K562 (cell line): ENCODE measurements at regions not wholly inside any gene's neighbourhood (a gene's known extent, or its start where the extent isn't known, plus 50 kb on each side); places are given as distances from the start of the nearest gene placed in this dataset.

Experiments
- ATAC-seq: fragments of 200-7000 bp; cut with Tn5 transposase; 3 replicates; pipeline ENCODE4 v1.9.1; 2020; ENCODE audit warnings: moderate library complexity
- BruUV-seq: library from RNA; stranded (reverse); fragments of 400-500 nt; replicated peaks from 2 replicates; lab custom pipeline; 2021; lab: Mats Ljungman, UMichigan
- CTCF ChIA-PET: fragments of 300-600 bp; formaldehyde crosslinking; extraction: SDS; loops from one replicate; lab custom pipeline; 2021; ENCODE audit warnings: low intra/inter-chr PET ratio; lab: Yijun Ruan, JAX
- POLR2A ChIA-PET: fragments of 300-600, 350-650 bp; sonication (Branson Sonifier 250); formaldehyde crosslinking; extraction: SDS; loops from one replicate; lab custom pipeline; 2021; ENCODE audit warnings: antibody characterized with exemption, inconsistent platforms; lab: Yijun Ruan, JAX
- DNase-seq, 4 experiments: peaks; one replicate each; pipeline versions ENCODE4 v3.0.0 to v3.0.0-alpha.2; 2011 to 2018; ENCODE audit warnings: low spot score in 3 of 4, mixed read lengths in 3 of 4; ENCODE audit errors: extremely low read depth in 1 of 4
- FAIRE-seq: peaks from 2 replicates; lab custom pipeline; 2011; peaks lifted over from hg19 to GRCh38; lab: Jason Lieb, UNC
- H2AFZ ChIP-seq: 2 replicates; pipeline ENCODE4 v1.6.0; 2011; ENCODE audit warnings: low read depth, low read length, control low read depth, inconsistent platforms
- H3K27ac ChIP-seq: fragments of 200-600 bp; 3 replicates; pipeline ENCODE4 v1.8.0; 2011; ENCODE audit warnings: low read depth, mild to moderate bottlenecking, control low read depth, inconsistent platforms, low read length, moderate library complexity, mixed read lengths; ENCODE audit errors: extremely low read depth
- H3K27me3 ChIP-seq, 2 experiments: fragments of 300-600 bp in 1 of 2; 2 replicates in 1 of 2; 3 replicates in 1 of 2; pipeline versions ENCODE4 v1.6.0 to v1.8.0; 2011; ENCODE audit warnings: inconsistent platforms in 2 of 2, low read length in 2 of 2, mild to moderate bottlenecking in 1 of 2, mixed read lengths in 1 of 2, moderate library complexity in 1 of 2; ENCODE audit not compliant: control insufficient read depth in 2 of 2, insufficient read depth in 2 of 2
- H3K36me3 ChIP-seq: fragments of 300-600 bp; 3 replicates; pipeline ENCODE4 v1.8.0; 2011; ENCODE audit warnings: mild to moderate bottlenecking, low read length, inconsistent platforms; ENCODE audit not compliant: control insufficient read depth, insufficient read depth
- H3K4me1 ChIP-seq, 2 experiments: fragments of 200-600 bp in 1 of 2; replicated peaks in 1 of 2; 2 replicates in 1 of 2; 3 replicates in 1 of 2; pipeline versions ENCODE4 v1.5.1 to v1.8.0; 2011; ENCODE audit warnings: inconsistent platforms in 2 of 2, low read length in 2 of 2, mild to moderate bottlenecking in 1 of 2, mixed read lengths in 1 of 2, moderate library complexity in 1 of 2; ENCODE audit not compliant: control insufficient read depth in 2 of 2, insufficient read depth in 2 of 2
- H3K4me2 ChIP-seq: 2 replicates; pipeline ENCODE4 v1.6.1; 2011; ENCODE audit warnings: low read length, control low read depth, inconsistent platforms, mixed read lengths; ENCODE audit not compliant: insufficient read depth
- H3K4me3 ChIP-seq: fragments of 200-600 bp; sonication (generic), shearing (Covaris generic); 2 replicates; pipeline ENCODE4 v1.5.1; 2016; ENCODE audit warnings: control low read depth, inconsistent platforms
- H3K79me2 ChIP-seq: fragments of 200-600 bp; 3 replicates; pipeline ENCODE4 v1.8.0; 2011; ENCODE audit warnings: low read length, inconsistent platforms; ENCODE audit not compliant: control insufficient read depth, insufficient read depth
- H3K9ac ChIP-seq, 2 experiments: 2 replicates each; pipeline versions ENCODE4 v1.6.0 to v1.6.1; 2011; ENCODE audit warnings: low read depth in 2 of 2, low read length in 2 of 2, control low read depth in 1 of 2, inconsistent platforms in 1 of 2, mild to moderate bottlenecking in 1 of 2, mixed read lengths in 1 of 2; ENCODE audit not compliant: insufficient read depth in 1 of 2
- H3K9me1 ChIP-seq: one replicate; pipeline ENCODE4 v1.6.0; 2011; ENCODE audit warnings: inconsistent platforms, mild to moderate bottlenecking, low read length, moderate library complexity; ENCODE audit not compliant: control insufficient read depth, insufficient read depth
- H3K9me3 ChIP-seq: replicated peaks from 2 replicates; pipeline ENCODE4 v1.5.1; 2011; ENCODE audit warnings: low read depth, low read length, inconsistent platforms; ENCODE audit not compliant: control insufficient read depth, insufficient read depth
- H4K20me1 ChIP-seq: replicated peaks from 2 replicates; pipeline ENCODE4 v1.6.1; 2011; ENCODE audit warnings: low read length, inconsistent platforms, mixed read lengths; ENCODE audit not compliant: control insufficient read depth, insufficient read depth
- BHLHE40 ChIP-seq: IDR thresholded peaks from 2 replicates; pipeline ENCODE4 v1.6.1; 2011; ENCODE audit warnings: low read length, improper control_type of control experiment
- FOXJ3 ChIP-seq: sonication (generic); formaldehyde crosslinking; IDR thresholded peaks from 2 replicates; pipeline ENCODE4 v1.4.0; 2020; ENCODE audit warnings: mild to moderate bottlenecking, missing genetic modification reagents
- MCM3 ChIP-seq: fragments of 450-650 bp; IDR thresholded peaks from 2 replicates; pipeline ENCODE4 v1.6.1; 2016
- PCBP2 ChIP-seq: fragments of 200-400 bp; formaldehyde crosslinking; IDR thresholded peaks from 2 replicates; pipeline ENCODE4 v1.6.1; 2018; ENCODE audit warnings: low read length, low read depth, mild to moderate bottlenecking, moderate library complexity; ENCODE audit not compliant: poor library complexity, severe bottlenecking
- SMAD3 ChIP-seq: fragments of 450-650 bp; formaldehyde crosslinking; conservative IDR thresholded peaks from 2 replicates; pipeline ENCODE4 v1.4.0; 2020; ENCODE audit warnings: mild to moderate bottlenecking
- ZKSCAN8 ChIP-seq: fragments of 200-800 bp; sonication (Bioruptor generic); IDR thresholded peaks from 2 replicates; pipeline ENCODE4 v1.6.1; 2016; ENCODE audit warnings: missing genetic modification characterization, missing compliant biosample characterization
- ZNF76 ChIP-seq: fragments of 250-450 bp; sonication (Bioruptor Pico); IDR thresholded peaks from 2 replicates; pipeline ENCODE4 v1.4.0; 2020; ENCODE audit warnings: mild to moderate bottlenecking, moderate library complexity, borderline replicate concordance
- WGBS: fragments of 100-300 bp; shearing (Covaris generic); methylation state at CpG from one replicate; pipeline ENCODE4 v1.1.6; 2016; ENCODE audit warnings: low coverage, mixed read lengths; ENCODE audit not compliant: insufficient coverage; ENCODE audit errors: missing lambda C conversion rate; 5-methylcytosine and 5-hydroxymethylcytosine counted together
- in situ Hi-C: fragments of 300-500 bp; cut with MboI; formaldehyde crosslinking; loops from 4 replicates; pipeline ENCODE4 v1.15.0; 2018; ENCODE audit warnings: inconsistent platforms, mixed read lengths
- intact Hi-C: fragments of 100-400 bp; cut with micrococcal nuclease; formaldehyde crosslinking; loops from 2 replicates; pipeline ENCODE4 v1.14.2; 2022

GRCh38 chr11:112762707-112763090 lies 198.5 kb upstream of the NCAM1 start:
- no peaks in the 10 kb centered on the region for H3K9me3 ChIP-seq
- CTCF ChIA-PET = no interaction called here
- in situ Hi-C loops (no loop called here), intact Hi-C loops (no loop called here)
- H3K27me3 ChIP-seq = no peaks in the 10 kb centered on the region
- H3K27ac ChIP-seq = no peak overlapping the region
- TF ChIP-seq SMAD3 (CRISPR knock-in tag) = no peak
- no peak for TF ChIP-seq ZKSCAN8 (CRISPR knock-in tag)
- no peak for TF ChIP-seq FOXJ3
- no peak for TF ChIP-seq BHLHE40
- no peak for TF ChIP-seq MCM3
- no peak for TF ChIP-seq ZNF76 (CRISPR knock-in tag)
- H3K4me2 ChIP-seq = no peak overlapping the region
- H3K36me3 ChIP-seq = no peaks in the 10 kb centered on the region
- no peak overlapping the region for H3K9ac ChIP-seq
- H3K79me2 ChIP-seq = no peaks in the 10 kb centered on the region
- FAIRE-seq = no peak
- H4K20me1 ChIP-seq = no peaks in the 10 kb centered on the region; the same call in 1 of the 2 replicates
- ATAC-seq = no peak
- H2AFZ ChIP-seq = no peak overlapping the region
- no peaks in the 10 kb centered on the region for H3K9me1 ChIP-seq
- no TSS peak for BruUV-seq
- DNase-seq = no peak
- 0% methylated on average over 4 of the region's 4 CpGs for WGBS
- H3K4me3 ChIP-seq = no peak overlapping the region
- POLR2A ChIA-PET = no interaction called here
- no peaks in the 10 kb centered on the region for H3K4me1 ChIP-seq

- no peak for FAIRE-seq
- 0% methylated on average over 5 of the region's 5 CpGs for WGBS
- in situ Hi-C loops = no loop called here
- no peaks in the 10 kb centered on the region for H3K4me1 ChIP-seq
- H3K79me2 ChIP-seq = no peaks in the 10 kb centered on the region
- H3K27me3 ChIP-seq = peaks cover 0 to 8% of the 10 kb centered on the region in 2 experiments; a peak in 2 of 5 replicates
- no peak overlapping the region for H3K4me3 ChIP-seq
- TF ChIP-seq PCBP2 (no peak), ZNF76 (CRISPR knock-in tag) (no peak)
- TF ChIP-seq, all 486 proteins: peak for 0
- Histone ChIP-seq H3K4me2 (no peak overlapping the region), H3K27ac (no peak overlapping the region), H4K20me1 (no peaks in the 10 kb centered on the region; the same call in 1 of the 2 replicates), H3K9me3 (no peaks in the 10 kb centered on the region), H3K36me3 (no peaks in the 10 kb centered on the region), H2AFZ (no peak overlapping the region), H3K9ac (no peak overlapping the region), H3K9me1 (no peaks in the 10 kb centered on the region)
- no TSS peak for BruUV-seq
- intact Hi-C loops = no loop called here
- ATAC-seq (no peak), DNase-seq (no peak)
- ChIA-PET CTCF (no interaction called here), POLR2A (no interaction called here)
Measured at GRCh38 chr11:112765337-112765736, 195.9 kb upstream of the NCAM1 start.
